OCI-LY1 (cell line): ENCODE measurements at regions not wholly inside any gene's neighbourhood (a gene's known extent, or its start where the extent isn't known, plus 50 kb on each side); places are given as distances from the start of the nearest gene placed in this dataset.

Experiments
- H2AFZ ChIP-seq: fragments of 200-600 bp; sonication (generic), shearing (Covaris generic); 2 replicates; pipeline ENCODE4 v1.6.0; 2014; ENCODE audit warnings: antibody characterized with exemption, mild to moderate bottlenecking, low read length
- H3F3A ChIP-seq: fragments of 200-600 bp; sonication (generic), shearing (Covaris generic); 2 replicates; pipeline ENCODE4 v1.6.0; 2014; ENCODE audit warnings: mild to moderate bottlenecking, antibody characterized with exemption, low read length, moderate library complexity; ENCODE audit not compliant: insufficient read depth
- H3K27ac ChIP-seq: fragments of 200-600 bp; sonication (generic); 2 replicates; pipeline ENCODE4 v1.5.1; 2014; ENCODE audit warnings: low read length, mixed run types, mild to moderate bottlenecking, low read depth; ENCODE audit not compliant: poor library complexity, severe bottlenecking
- H3K27me3 ChIP-seq: fragments of 200-600 bp; sonication (generic); 2 replicates; pipeline ENCODE4 v1.6.0; 2014; ENCODE audit warnings: antibody characterized with exemption, mild to moderate bottlenecking, low read length, moderate library complexity; ENCODE audit not compliant: insufficient read depth
- H3K36me3 ChIP-seq: fragments of 200-600 bp; sonication (generic); 2 replicates; pipeline ENCODE4 v1.6.1; 2014; ENCODE audit warnings: mild to moderate bottlenecking, antibody characterized with exemption, low read length, moderate library complexity, mixed read lengths; ENCODE audit not compliant: insufficient read depth
- H3K4me1 ChIP-seq: fragments of 200-600 bp; sonication (generic); 2 replicates; pipeline ENCODE4 v1.5.1; 2014; ENCODE audit warnings: mild to moderate bottlenecking, low read length, moderate library complexity; ENCODE audit not compliant: insufficient read depth, severe bottlenecking
- H3K4me2 ChIP-seq: fragments of 200-600 bp; sonication (generic), shearing (Covaris generic); 2 replicates; pipeline ENCODE4 v1.6.1; 2014; ENCODE audit warnings: low read length
- H3K4me3 ChIP-seq: fragments of 200-600 bp; sonication (generic); 2 replicates; pipeline ENCODE4 v1.5.1; 2014; ENCODE audit warnings: low read length, low read depth, mild to moderate bottlenecking, mixed read lengths; ENCODE audit not compliant: poor library complexity, severe bottlenecking
- H3K79me2 ChIP-seq: fragments of 200-600 bp; shearing (Covaris generic); 2 replicates; pipeline ENCODE4 v1.6.1; 2016; ENCODE audit warnings: mixed run types, low read length, mixed read lengths; ENCODE audit not compliant: insufficient read depth
- H3K9ac ChIP-seq: fragments of 200-600 bp; sonication (generic), shearing (Covaris generic); 2 replicates; pipeline ENCODE4 v1.6.1; 2014; ENCODE audit warnings: mild to moderate bottlenecking, low read length, mixed read lengths
- H3K9me2 ChIP-seq: fragments of 200-600 bp; sonication (generic), shearing (Covaris generic); 2 replicates; pipeline ENCODE4 v1.6.1; 2014; ENCODE audit warnings: low read depth, mild to moderate bottlenecking, low read length, mixed read lengths
- H3K9me3 ChIP-seq: fragments of 200-600 bp; shearing (Covaris generic); 2 replicates; pipeline ENCODE4 v1.6.1; 2014; ENCODE audit warnings: low read length, mixed read lengths
- H4K20me1 ChIP-seq: fragments of 200-600 bp; sonication (generic), shearing (Covaris generic); 2 replicates; pipeline ENCODE4 v1.6.0; 2016; ENCODE audit warnings: mild to moderate bottlenecking, low read length; ENCODE audit not compliant: insufficient read depth
- CTCF ChIP-seq: fragments of 200-600 bp; sonication (generic), shearing (Covaris generic); IDR thresholded peaks from 2 replicates; pipeline ENCODE4 v1.5.1; 2017; ENCODE audit warnings: mild to moderate bottlenecking, antibody characterized with exemption, low read length, moderate library complexity, mixed read lengths
- EZH2 ChIP-seq: fragments of 200-600 bp; sonication (generic), shearing (Covaris generic); IDR thresholded peaks from 2 replicates; pipeline ENCODE4 v1.8.0; 2017; ENCODE audit warnings: borderline replicate concordance, mixed run types, mild to moderate bottlenecking, antibody characterized with exemption, low read length, moderate library complexity, mixed read lengths

- TF ChIP-seq CTCF (no peak), EZH2 (no peak)
- no peak overlapping the region for H2AFZ ChIP-seq
- no peaks in the 10 kb centered on the region for H3K36me3 ChIP-seq
- H3K4me3 ChIP-seq: no peak overlapping the region
- no peaks in the 10 kb centered on the region for H4K20me1 ChIP-seq
- no peak overlapping the region for H3K9ac ChIP-seq
- no peaks in the 10 kb centered on the region for H3K9me2 ChIP-seq
- no peak overlapping the region for H3K27ac ChIP-seq
- H3K9me3 ChIP-seq: no peaks in the 10 kb centered on the region
- no peaks in the 10 kb centered on the region for H3K4me1 ChIP-seq
- no peak overlapping the region for H3K4me2 ChIP-seq
- no peaks in the 10 kb centered on the region for H3F3A ChIP-seq
- H3K79me2 ChIP-seq: no peaks in the 10 kb centered on the region
- H3K27me3 ChIP-seq: no peaks in the 10 kb centered on the region
Observed at GRCh38 chr13:109951491-109951890, 165.1 kb upstream of the IRS2 start.

- no peaks in the 10 kb centered on the region for H3K4me1 ChIP-seq
- no peaks in the 10 kb centered on the region for H3K36me3 ChIP-seq
- H3K9me2 ChIP-seq: no peaks in the 10 kb centered on the region
- TF ChIP-seq CTCF: no peak
- TF ChIP-seq EZH2: no peak
- H3K27me3 ChIP-seq: no peaks in the 10 kb centered on the region
- no peaks in the 10 kb centered on the region for H3F3A ChIP-seq
- no peaks in the 10 kb centered on the region for H3K9me3 ChIP-seq
- H3K9ac ChIP-seq: no peak overlapping the region
- H3K27ac ChIP-seq: no peak overlapping the region
- no peak overlapping the region for H3K4me3 ChIP-seq
- H2AFZ ChIP-seq: no peak overlapping the region
- no peak overlapping the region for H3K4me2 ChIP-seq
- H3K79me2 ChIP-seq: no peaks in the 10 kb centered on the region
- H4K20me1 ChIP-seq: no peaks in the 10 kb centered on the region
Observed at GRCh38 chr13:109949397-109949796, 163.0 kb upstream of the IRS2 start.

GRCh38 chr13:109947006-109947405, 160.6 kb upstream of the IRS2 start:
- Histone ChIP-seq H3K9me3 (no peaks in the 10 kb centered on the region), H3K27ac (no peak overlapping the region), H3K9ac (no peak overlapping the region), H3F3A (no peaks in the 10 kb centered on the region), H3K79me2 (no peaks in the 10 kb centered on the region), H3K27me3 (no peaks in the 10 kb centered on the region), H3K4me3 (no peak overlapping the region), H3K36me3 (no peaks in the 10 kb centered on the region), H3K4me2 (no peak overlapping the region), H2AFZ (no peak overlapping the region), H4K20me1 (no peaks in the 10 kb centered on the region), H3K4me1 (no peaks in the 10 kb centered on the region), H3K9me2 (no peaks in the 10 kb centered on the region)
- TF ChIP-seq CTCF (no peak), EZH2 (no peak)
